Large intestine (tissue), 3 donors: ENCODE measurements at regions not wholly inside any gene's neighbourhood (a gene's known extent, or its start where the extent isn't known, plus 50 kb on each side); places are given as distances from the start of the nearest gene placed in this dataset.
"Not testable (repeated sequence)": the region's sequence is repeated elsewhere in the genome, so short reads cannot be mapped to it uniquely, and the experiment has no call there.

ENCODE experiments used
- DNase-seq, 2 donors: peaks; one replicate each; pipeline versions ENCODE4 v3.0.0 to v3.0.0-alpha.2; 2013
- H3K27ac ChIP-seq: one replicate; pipeline ENCODE4 v1.5.1; 2013; ENCODE audit warnings: low read length
- H3K27me3 ChIP-seq: 2 replicates; pipeline ENCODE4 v1.6.1; 2013; ENCODE audit warnings: low read length; ENCODE audit not compliant: control insufficient read depth, insufficient read depth
- H3K36me3 ChIP-seq: 2 replicates; pipeline ENCODE4 v1.6.1; 2013; ENCODE audit warnings: low read length; ENCODE audit not compliant: control insufficient read depth, insufficient read depth
- H3K4me1 ChIP-seq: one replicate; pipeline ENCODE4 v1.6.1; 2013; ENCODE audit warnings: low read length; ENCODE audit not compliant: control insufficient read depth, insufficient read depth
- H3K4me3 ChIP-seq: one replicate; pipeline ENCODE4 v1.5.1; 2013; ENCODE audit warnings: low read length
- H3K9me3 ChIP-seq: one replicate; pipeline ENCODE4 v1.6.1; 2013; ENCODE audit warnings: mild to moderate bottlenecking, low read depth, low read length, moderate library complexity; ENCODE audit not compliant: control insufficient read depth
- WGBS: methylation state at CpG from one replicate; pipeline ENCODE4 v1.1.5; 2013; ENCODE audit warnings: low lambda C conversion rate; ENCODE audit not compliant: insufficient coverage; 5-methylcytosine and 5-hydroxymethylcytosine counted together

DNA sequence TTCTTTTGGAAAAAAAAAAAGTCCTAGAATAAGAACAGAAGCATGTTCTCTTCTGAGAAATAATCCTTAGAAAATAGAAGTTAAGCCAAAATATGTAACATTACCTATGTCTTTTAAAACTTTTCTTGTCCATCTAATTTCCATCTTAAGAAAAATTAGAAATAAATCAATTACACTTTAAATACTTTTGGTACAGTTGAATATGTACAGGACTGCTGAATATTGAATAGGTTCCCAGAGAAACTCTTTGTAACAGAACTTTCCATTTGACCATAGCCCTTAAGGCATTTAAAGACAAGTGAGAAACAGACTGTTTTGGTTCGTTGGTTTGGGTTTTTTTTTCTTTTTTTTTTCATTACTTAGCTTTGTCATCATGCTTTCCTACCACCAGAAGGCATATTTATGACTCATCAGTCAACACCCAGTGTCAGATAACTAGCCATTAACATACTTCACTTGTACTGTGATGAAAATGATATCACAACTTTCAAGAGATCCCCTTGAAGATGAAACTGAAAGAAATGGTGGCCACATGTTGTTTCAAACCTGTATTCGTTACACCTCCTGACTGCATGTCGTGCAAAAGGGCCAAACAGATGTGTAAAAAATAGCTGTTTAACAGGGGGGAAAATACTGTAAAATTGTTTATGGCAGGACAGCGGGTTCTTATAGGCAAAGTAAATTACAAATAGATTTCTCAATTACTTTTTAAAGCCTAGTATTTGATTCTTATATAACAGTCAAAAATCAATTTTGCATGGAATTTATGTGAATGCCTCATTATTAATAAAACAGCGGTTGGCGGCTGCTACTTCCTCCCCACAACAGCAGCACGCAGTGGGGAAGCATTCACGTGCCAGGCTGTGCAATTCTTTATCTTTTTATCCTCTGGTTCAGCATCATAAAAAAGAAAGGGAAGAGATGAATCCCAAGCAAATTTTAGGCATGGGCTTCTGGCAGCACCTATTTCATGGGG lies 280.7 kb upstream of the HNRNPA3 start:
- peak in 1 of 2 donors; percentile 5 for DNase-seq
- no peak overlapping the region for H3K27ac ChIP-seq
- H3K27me3 ChIP-seq = no peaks in the 10 kb centered on the region
- no peak overlapping the region for H3K4me3 ChIP-seq
- no peaks in the 10 kb centered on the region for H3K4me1 ChIP-seq
- no peaks in the 10 kb centered on the region for H3K9me3 ChIP-seq
- H3K36me3 ChIP-seq = no peaks in the 10 kb centered on the region
- 25% methylated on average over 2 of the region's 8 CpGs for WGBS

DNA sequence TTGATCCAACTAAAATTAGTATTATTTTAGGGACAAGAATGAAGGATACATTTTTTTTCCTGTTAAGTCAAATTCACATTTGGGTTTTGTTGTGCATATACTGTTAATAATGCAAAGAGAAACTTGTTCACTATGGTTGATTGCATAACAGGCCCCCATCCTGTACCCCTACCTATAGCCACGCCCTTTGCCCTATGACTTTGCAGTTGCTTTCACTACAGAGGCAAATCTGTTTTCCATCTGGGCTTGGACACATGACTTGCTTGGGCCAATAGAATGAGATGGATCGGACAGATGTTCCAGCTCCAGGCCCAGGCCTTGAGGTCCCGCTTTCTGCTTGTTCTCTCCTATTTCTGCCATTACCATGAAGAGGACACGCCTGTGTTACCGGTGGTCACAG lies 278.5 kb upstream of the HNRNPA3 start:
- Histone ChIP-seq H3K36me3 (no peaks in the 10 kb centered on the region), H3K4me3 (no peak overlapping the region), H3K4me1 (no peaks in the 10 kb centered on the region), H3K9me3 (no peaks in the 10 kb centered on the region), H3K27me3 (no peaks in the 10 kb centered on the region), H3K27ac (no peak overlapping the region)
- WGBS = no CpG with 5 or more reads among the region's 5 CpGs
- DNase-seq = no peak

DNA sequence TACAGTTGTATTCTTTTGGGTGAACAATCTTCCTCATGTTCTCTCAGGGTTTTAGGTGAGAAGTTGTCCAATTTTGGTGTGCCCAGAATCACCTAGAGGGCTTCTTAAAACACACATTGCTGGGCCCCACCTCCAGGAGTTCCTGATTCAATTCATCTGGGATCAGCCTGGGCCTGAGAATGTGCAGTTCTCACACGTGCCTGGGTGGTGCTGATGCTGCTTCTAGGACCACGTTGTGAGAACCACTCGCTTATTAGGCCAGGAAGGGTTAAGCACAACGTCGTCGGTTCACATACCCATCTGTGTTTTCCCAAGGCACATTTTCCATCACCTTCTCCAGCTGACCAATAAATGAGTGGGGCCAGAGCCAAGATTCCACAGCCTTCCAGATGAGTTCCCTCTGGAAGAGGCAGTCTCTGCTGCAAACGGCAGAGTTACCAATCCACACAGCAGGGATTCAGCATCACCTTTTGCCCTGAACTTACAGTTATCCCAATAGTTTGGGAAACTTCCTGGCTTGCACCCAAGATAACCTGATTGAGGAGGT lies 277.7 kb upstream of the HNRNPA3 start:
- no peak for DNase-seq
- H3K27ac ChIP-seq = no peak overlapping the region
- peaks cover 3% of the 10 kb centered on the region for H3K27me3 ChIP-seq
- H3K4me1 ChIP-seq = no peaks in the 10 kb centered on the region
- no CpG with 5 or more reads among the region's 7 CpGs for WGBS
- H3K4me3 ChIP-seq = no peak overlapping the region
- H3K36me3 ChIP-seq = no peaks in the 10 kb centered on the region
- no peaks in the 10 kb centered on the region for H3K9me3 ChIP-seq

DNA sequence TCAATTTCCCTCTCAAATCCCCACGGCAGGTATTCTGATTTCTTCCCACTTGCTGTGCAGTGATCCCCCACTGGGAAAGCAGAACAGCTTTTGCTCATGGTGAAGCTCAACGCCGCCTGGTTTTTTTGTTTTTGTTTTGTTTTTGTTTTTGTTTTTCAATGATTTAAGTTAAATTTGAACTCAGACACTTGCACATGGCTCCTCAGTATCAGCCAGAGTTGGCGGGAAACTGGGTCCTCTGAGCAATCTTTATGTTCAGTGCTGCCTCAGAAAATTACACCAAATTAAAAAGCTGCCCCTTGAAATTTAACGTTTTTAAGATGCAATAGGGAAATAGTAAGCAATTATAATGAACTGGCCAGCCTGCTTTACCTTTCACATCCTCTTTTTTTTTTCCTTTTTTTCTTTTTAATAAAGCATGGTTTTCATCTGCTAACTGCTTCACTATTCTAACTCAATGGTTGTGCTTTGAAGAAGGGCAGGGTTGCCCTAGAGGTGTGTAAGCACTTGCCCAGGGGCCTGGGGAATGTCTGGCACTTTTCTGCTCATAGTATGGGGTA lies 277.0 kb upstream of the HNRNPA3 start:
- H3K4me1 ChIP-seq = no peaks in the 10 kb centered on the region
- H3K4me3 ChIP-seq = no peak overlapping the region
- H3K27me3 ChIP-seq = peaks cover 4% of the 10 kb centered on the region
- 70% methylated on average over 2 of the region's 5 CpGs for WGBS
- H3K9me3 ChIP-seq = no peaks in the 10 kb centered on the region
- no peak for DNase-seq
- H3K27ac ChIP-seq = no peak overlapping the region
- H3K36me3 ChIP-seq = no peaks in the 10 kb centered on the region

DNA sequence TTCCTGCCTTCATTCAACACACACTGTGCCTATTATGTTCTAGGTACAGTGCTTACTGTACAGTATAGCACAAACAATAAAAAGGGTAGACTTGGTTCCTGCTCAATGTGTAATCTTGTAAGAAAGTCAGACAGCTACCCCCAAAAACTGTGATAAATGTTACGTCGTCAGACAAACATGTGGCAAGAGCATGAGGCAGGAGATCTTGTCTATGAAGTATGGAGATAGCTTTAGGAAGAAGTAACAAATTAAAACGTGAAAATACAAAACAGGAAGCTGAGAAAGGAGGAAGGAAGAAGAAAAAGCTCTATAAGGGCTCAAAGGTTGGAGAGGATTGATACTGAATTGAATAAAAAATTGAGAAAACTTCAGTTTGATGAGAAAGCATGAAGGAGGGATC lies 276.2 kb upstream of the HNRNPA3 start:
- Histone ChIP-seq H3K27ac (no peak overlapping the region), H3K27me3 (peaks cover 7% of the 10 kb centered on the region), H3K9me3 (no peaks in the 10 kb centered on the region), H3K4me3 (no peak overlapping the region), H3K36me3 (no peaks in the 10 kb centered on the region), H3K4me1 (no peaks in the 10 kb centered on the region)
- DNase-seq = no peak
- 83% methylated on average over 3 of the region's 3 CpGs for WGBS

DNA sequence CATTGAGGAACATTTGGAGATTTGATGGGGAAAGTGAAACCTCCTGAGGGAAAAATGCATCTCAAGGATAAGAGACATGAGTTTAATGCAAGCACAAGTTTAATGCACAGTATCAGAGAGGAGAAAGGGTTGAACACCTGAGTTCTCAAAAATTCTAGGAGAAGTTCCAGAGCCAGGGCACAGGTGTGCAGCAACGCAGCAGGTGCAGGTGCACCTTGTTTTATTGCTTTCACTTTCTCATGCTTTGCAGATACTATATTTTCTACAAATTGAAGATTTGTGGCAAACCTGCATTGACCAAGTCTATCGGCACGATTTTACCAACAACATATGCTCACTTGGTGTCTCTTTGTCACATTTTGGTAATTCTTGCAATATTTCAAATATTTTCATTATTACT lies 267.6 kb upstream of the HNRNPA3 start:
- no peaks in the 10 kb centered on the region for H3K4me1 ChIP-seq
- no peak overlapping the region for H3K27ac ChIP-seq
- DNase-seq = no peak
- H3K9me3 ChIP-seq = no peaks in the 10 kb centered on the region
- no peaks in the 10 kb centered on the region for H3K36me3 ChIP-seq
- no CpG with 5 or more reads among the region's 3 CpGs for WGBS
- no peak overlapping the region for H3K4me3 ChIP-seq
- peaks cover 4% of the 10 kb centered on the region for H3K27me3 ChIP-seq

DNA sequence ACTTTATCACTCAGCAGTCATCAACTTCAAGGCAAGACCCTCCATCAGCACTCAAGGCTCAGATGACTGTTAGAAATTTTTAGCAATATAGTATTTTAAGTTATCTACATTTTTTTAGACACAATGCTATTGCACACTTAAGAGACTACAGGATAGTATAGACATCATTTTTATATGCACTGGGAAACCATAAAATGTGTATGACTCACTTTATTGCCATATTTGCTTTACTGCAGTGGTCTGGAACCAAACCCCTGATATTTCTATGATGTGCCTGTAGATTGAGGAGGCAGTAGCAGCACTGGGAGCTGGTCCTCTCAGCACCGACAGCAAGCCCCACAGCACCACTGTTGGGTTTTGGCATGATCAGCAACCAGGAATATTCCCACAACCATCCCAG lies 264.8 kb upstream of the HNRNPA3 start:
- DNase-seq = no peak
- no peaks in the 10 kb centered on the region for H3K36me3 ChIP-seq
- no peak overlapping the region for H3K4me3 ChIP-seq
- H3K27ac ChIP-seq = no peak overlapping the region
- H3K27me3 ChIP-seq = no peaks in the 10 kb centered on the region
- H3K4me1 ChIP-seq = no peaks in the 10 kb centered on the region
- no peaks in the 10 kb centered on the region for H3K9me3 ChIP-seq
- WGBS = no CpG with 5 or more reads among the region's 1 CpG

DNA sequence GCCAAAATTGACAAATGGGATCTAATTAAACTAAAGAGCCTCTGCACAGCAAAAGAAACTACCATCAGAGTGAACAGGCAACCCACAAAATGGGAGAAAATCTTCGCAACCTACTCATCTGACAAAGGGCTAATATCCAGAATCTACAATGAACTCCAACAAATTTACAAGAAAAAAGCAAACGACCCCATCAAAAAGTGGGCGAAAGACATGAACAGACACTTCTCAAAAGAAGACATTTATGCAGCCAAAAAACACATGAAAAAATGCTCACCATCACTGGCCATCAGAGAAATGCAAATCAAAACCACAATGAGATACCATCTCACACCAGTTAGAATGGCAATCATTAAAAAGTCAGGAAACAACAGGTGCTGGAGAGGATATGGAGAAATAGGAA lies 261.4 kb upstream of the HNRNPA3 start:
- not testable (repeated sequence) for H3K9me3 ChIP-seq, H3K27ac ChIP-seq, H3K36me3 ChIP-seq, DNase-seq, H3K4me1 ChIP-seq, H3K4me3 ChIP-seq, H3K27me3 ChIP-seq
- no CpG with 5 or more reads among the region's 3 CpGs for WGBS

DNA sequence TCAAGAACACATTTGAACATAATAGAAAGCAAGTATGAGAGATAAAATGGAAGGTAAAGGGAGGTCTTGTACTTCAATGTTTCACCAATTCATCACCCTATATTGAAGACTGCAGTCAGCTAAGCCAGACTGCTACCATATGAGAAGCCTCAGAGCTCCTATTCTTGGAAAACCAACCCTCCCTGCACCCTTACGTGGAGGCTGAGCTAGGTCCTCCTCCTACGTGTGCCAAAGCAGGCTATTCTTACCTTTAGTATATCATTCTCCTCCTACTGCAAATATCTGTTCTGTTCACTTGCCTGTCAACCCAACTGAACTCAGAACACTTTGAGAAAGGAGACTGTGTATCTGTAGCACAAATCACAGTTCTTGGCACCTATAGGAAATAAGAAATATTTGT lies 255.8 kb upstream of the HNRNPA3 start:
- no peaks in the 10 kb centered on the region for H3K36me3 ChIP-seq
- no CpG with 5 or more reads among the region's 2 CpGs for WGBS
- no peak for DNase-seq

DNA sequence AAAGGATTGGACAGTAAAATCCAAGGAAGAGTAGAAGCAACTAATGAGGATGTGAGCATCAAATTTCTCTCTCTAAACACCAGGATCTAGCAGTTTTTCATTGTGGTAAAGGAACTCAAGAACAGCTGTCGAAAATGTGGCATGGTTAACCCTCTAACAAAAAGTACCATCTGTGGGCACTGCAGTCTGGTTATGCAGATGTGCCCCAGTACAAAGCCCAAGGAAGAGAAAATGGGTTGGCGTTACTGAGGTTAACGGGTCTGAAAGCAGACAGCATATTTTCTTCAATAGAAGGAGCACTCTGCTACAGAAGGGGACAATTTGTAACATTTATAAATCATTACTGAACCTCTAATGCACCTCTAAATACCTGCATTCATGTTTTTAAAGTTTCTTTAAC lies 253.0 kb upstream of the HNRNPA3 start:
- no peaks in the 10 kb centered on the region for H3K36me3 ChIP-seq
- no peak overlapping the region for H3K4me3 ChIP-seq
- no CpG with 5 or more reads among the region's 3 CpGs for WGBS

More for the DNA sequence above, 255.8 kb upstream of the HNRNPA3 start:
- no peak overlapping the region for H3K27ac ChIP-seq
- H3K9me3 ChIP-seq = no peaks in the 10 kb centered on the region
- H3K4me3 ChIP-seq = no peak overlapping the region
- H3K4me1 ChIP-seq = no peaks in the 10 kb centered on the region
- H3K27me3 ChIP-seq = peaks cover 5% of the 10 kb centered on the region

More for the DNA sequence above, 253.0 kb upstream of the HNRNPA3 start:
- H3K9me3 ChIP-seq = no peaks in the 10 kb centered on the region
- H3K4me1 ChIP-seq = no peaks in the 10 kb centered on the region
- peaks cover 5% of the 10 kb centered on the region for H3K27me3 ChIP-seq
- no peak for DNase-seq
- no peak overlapping the region for H3K27ac ChIP-seq
